ENCODE measurements at regions not wholly inside any gene's neighbourhood (a gene's known extent, or its start where the extent isn't known, plus 50 kb on each side); places are given as distances from the start of the nearest gene placed in this dataset.

- TF ChIP-seq CTCF (IDR thresholded peaks at IDR 0.05 in 8 of 11, conservative IDR thresholded peaks at IDR 0.05 in 3 of 11): no peak
- no peak for TF ChIP-seq POLR2AphosphoS5 (IDR thresholded peaks at IDR 0.05)
Observed at GRCh38 chr12:17829813-17830212, 260.2 kb downstream of the RERGL start.
